ENCODE measurements at regions not wholly inside any gene's neighbourhood (a gene's known extent, or its start where the extent isn't known, plus 50 kb on each side); places are given as distances from the start of the nearest gene placed in this dataset.

DNA sequence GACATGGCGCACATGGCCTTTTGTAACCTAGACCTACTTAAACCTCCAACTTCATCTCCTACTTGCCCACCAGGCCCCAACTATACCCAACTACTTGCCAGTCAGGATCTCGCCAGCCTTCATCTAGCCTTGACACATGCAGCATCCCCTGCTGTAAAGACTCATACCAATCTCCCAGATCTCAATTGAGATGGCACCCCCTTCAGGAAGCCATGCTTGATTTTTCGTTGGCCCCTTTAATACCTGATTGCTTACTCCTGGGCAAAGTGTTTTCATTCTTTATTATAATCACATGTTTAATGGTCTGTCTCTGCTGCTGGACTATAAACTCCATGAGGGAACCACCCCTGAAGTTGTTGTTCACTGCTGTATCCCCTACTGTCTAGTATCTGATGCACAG, 150.8 kb downstream of the SOX2 start:
- TF ChIP-seq, protein P1, sequence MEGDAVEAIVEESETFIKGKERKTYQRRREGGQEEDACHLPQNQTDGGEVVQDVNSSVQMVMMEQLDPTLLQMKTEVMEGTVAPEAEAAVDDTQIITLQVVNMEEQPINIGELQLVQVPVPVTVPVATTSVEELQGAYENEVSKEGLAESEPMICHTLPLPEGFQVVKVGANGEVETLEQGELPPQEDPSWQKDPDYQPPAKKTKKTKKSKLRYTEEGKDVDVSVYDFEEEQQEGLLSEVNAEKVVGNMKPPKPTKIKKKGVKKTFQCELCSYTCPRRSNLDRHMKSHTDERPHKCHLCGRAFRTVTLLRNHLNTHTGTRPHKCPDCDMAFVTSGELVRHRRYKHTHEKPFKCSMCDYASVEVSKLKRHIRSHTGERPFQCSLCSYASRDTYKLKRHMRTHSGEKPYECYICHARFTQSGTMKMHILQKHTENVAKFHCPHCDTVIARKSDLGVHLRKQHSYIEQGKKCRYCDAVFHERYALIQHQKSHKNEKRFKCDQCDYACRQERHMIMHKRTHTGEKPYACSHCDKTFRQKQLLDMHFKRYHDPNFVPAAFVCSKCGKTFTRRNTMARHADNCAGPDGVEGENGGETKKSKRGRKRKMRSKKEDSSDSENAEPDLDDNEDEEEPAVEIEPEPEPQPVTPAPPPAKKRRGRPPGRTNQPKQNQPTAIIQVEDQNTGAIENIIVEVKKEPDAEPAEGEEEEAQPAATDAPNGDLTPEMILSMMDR (IDR thresholded peaks at IDR 0.05; ENCODE audit: insufficient read depth, low read length), result no peak
- no peak for TF ChIP-seq REST (IDR thresholded peaks at IDR 0.05; ENCODE audit: insufficient replicate concordance, low read depth)

Measured in HL-60 (cell line).